IPS-20b (cell line): ENCODE measurements at regions not wholly inside any gene's neighbourhood (a gene's known extent, or its start where the extent isn't known, plus 50 kb on each side); places are given as distances from the start of the nearest gene placed in this dataset.

Experiments
- H3K27ac ChIP-seq: one replicate; pipeline ENCODE4 v1.5.1; 2013; ENCODE audit warnings: low read length
- H3K27me3 ChIP-seq: 2 replicates; pipeline ENCODE4 v1.6.1; 2013; ENCODE audit warnings: mild to moderate bottlenecking, low read length, inconsistent platforms; ENCODE audit not compliant: insufficient read depth
- H3K36me3 ChIP-seq: 2 replicates; pipeline ENCODE4 v1.6.1; 2013; ENCODE audit warnings: low read depth, mild to moderate bottlenecking, inconsistent platforms, low read length, moderate library complexity; ENCODE audit not compliant: insufficient read depth
- H3K4me1 ChIP-seq: 2 replicates; pipeline ENCODE4 v1.6.1; 2013; ENCODE audit warnings: mild to moderate bottlenecking, control low read depth, inconsistent platforms, low read length, moderate library complexity; ENCODE audit not compliant: insufficient read depth
- H3K4me3 ChIP-seq: 2 replicates; pipeline ENCODE4 v1.5.1; 2013; ENCODE audit warnings: mild to moderate bottlenecking, low read length, inconsistent platforms
- H3K9ac ChIP-seq: 2 replicates; pipeline ENCODE4 v1.6.1; 2013; ENCODE audit warnings: low read depth, mild to moderate bottlenecking, inconsistent platforms, low read length, moderate library complexity
- H3K9me3 ChIP-seq: 2 replicates; pipeline ENCODE4 v1.6.1; 2013; ENCODE audit warnings: mild to moderate bottlenecking, low read depth, low read length, inconsistent platforms; ENCODE audit not compliant: insufficient read depth

GRCh38 chr7:46428295-46428694 lies 507.2 kb upstream of the IGFBP3 start:
- no peaks in the 10 kb centered on the region for H3K36me3 ChIP-seq
- H3K4me3 ChIP-seq: no peak overlapping the region
- no peak overlapping the region for H3K27ac ChIP-seq
- H3K4me1 ChIP-seq: no peaks in the 10 kb centered on the region
- H3K27me3 ChIP-seq: no peaks in the 10 kb centered on the region
- no peak overlapping the region for H3K9ac ChIP-seq
- peaks cover 6% of the 10 kb centered on the region for H3K9me3 ChIP-seq

GRCh38 chr7:46424934-46425333 lies 503.9 kb upstream of the IGFBP3 start:
- Histone ChIP-seq H3K4me1 (no peaks in the 10 kb centered on the region), H3K9me3 (no peaks in the 10 kb centered on the region)

GRCh38 chr7:46421441-46422230 lies 500.6 kb upstream of the IGFBP3 start:
- Histone ChIP-seq H3K9me3 (no peaks in the 10 kb centered on the region), H3K4me1 (no peaks in the 10 kb centered on the region), H3K4me3 (no peak overlapping the region), H3K36me3 (no peaks in the 10 kb centered on the region), H3K27me3 (no peaks in the 10 kb centered on the region), H3K27ac (no peak overlapping the region), H3K9ac (no peak overlapping the region)

More at GRCh38 chr7:46424934-46425333, 503.9 kb upstream of the IGFBP3 start:
- H3K4me3 ChIP-seq: no peak overlapping the region
- H3K9ac ChIP-seq: no peak overlapping the region
- H3K27ac ChIP-seq: no peak overlapping the region
- H3K36me3 ChIP-seq: no peaks in the 10 kb centered on the region
- no peaks in the 10 kb centered on the region for H3K27me3 ChIP-seq

- Histone ChIP-seq H3K36me3 (no peaks in the 10 kb centered on the region), H3K4me1 (no peaks in the 10 kb centered on the region), H3K27me3 (no peaks in the 10 kb centered on the region), H3K4me3 (no peak overlapping the region), H3K9me3 (no peaks in the 10 kb centered on the region), H3K27ac (no peak overlapping the region), H3K9ac (no peak overlapping the region)
Measured at GRCh38 chr7:46414946-46415345, 493.9 kb upstream of the IGFBP3 start.

- Histone ChIP-seq H3K4me3 (no peak overlapping the region), H3K27ac (no peak overlapping the region), H3K9me3 (no peaks in the 10 kb centered on the region), H3K27me3 (no peaks in the 10 kb centered on the region), H3K36me3 (no peaks in the 10 kb centered on the region), H3K4me1 (no peaks in the 10 kb centered on the region), H3K9ac (no peak overlapping the region)
Measured at GRCh38 chr7:46411236-46411635, 490.2 kb upstream of the IGFBP3 start.

GRCh38 chr7:46407125-46407524 lies 486.1 kb upstream of the IGFBP3 start:
- Histone ChIP-seq H3K27me3 (no peaks in the 10 kb centered on the region), H3K36me3 (no peaks in the 10 kb centered on the region), H3K4me3 (no peak overlapping the region), H3K9me3 (no peaks in the 10 kb centered on the region), H3K9ac (no peak overlapping the region), H3K4me1 (no peaks in the 10 kb centered on the region), H3K27ac (no peak overlapping the region)

GRCh38 chr7:46397591-46397990 lies 476.5 kb upstream of the IGFBP3 start:
- no peaks in the 10 kb centered on the region for H3K27me3 ChIP-seq
- no peaks in the 10 kb centered on the region for H3K36me3 ChIP-seq
- no peak overlapping the region for H3K27ac ChIP-seq
- H3K4me3 ChIP-seq: no peak overlapping the region
- H3K9me3 ChIP-seq: no peaks in the 10 kb centered on the region
- no peaks in the 10 kb centered on the region for H3K4me1 ChIP-seq
- no peak overlapping the region for H3K9ac ChIP-seq

- no peaks in the 10 kb centered on the region for H3K4me1 ChIP-seq
- no peaks in the 10 kb centered on the region for H3K36me3 ChIP-seq
- no peak overlapping the region for H3K27ac ChIP-seq
- no peak overlapping the region for H3K9ac ChIP-seq
- H3K27me3 ChIP-seq: no peaks in the 10 kb centered on the region
- H3K4me3 ChIP-seq: no peak overlapping the region
- H3K9me3 ChIP-seq: no peaks in the 10 kb centered on the region
Measured at GRCh38 chr7:46396481-46396880, 475.4 kb upstream of the IGFBP3 start.

GRCh38 chr7:46393142-46393541 lies 472.1 kb upstream of the IGFBP3 start:
- Histone ChIP-seq H3K27me3 (no peaks in the 10 kb centered on the region), H3K4me3 (no peak overlapping the region), H3K36me3 (no peaks in the 10 kb centered on the region), H3K9me3 (no peaks in the 10 kb centered on the region), H3K9ac (no peak overlapping the region), H3K27ac (no peak overlapping the region), H3K4me1 (no peaks in the 10 kb centered on the region)

GRCh38 chr7:46391231-46392201 lies 470.4 kb upstream of the IGFBP3 start:
- Histone ChIP-seq H3K9ac (no peak overlapping the region), H3K27ac (no peak overlapping the region)

GRCh38 chr7:46390042-46390441 lies 469.0 kb upstream of the IGFBP3 start:
- Histone ChIP-seq H3K9ac (no peak overlapping the region), H3K36me3 (no peaks in the 10 kb centered on the region), H3K27ac (no peak overlapping the region), H3K4me1 (no peaks in the 10 kb centered on the region; the same call in 1 of the 2 replicates), H3K9me3 (no peaks in the 10 kb centered on the region), H3K4me3 (no peak overlapping the region), H3K27me3 (no peaks in the 10 kb centered on the region)

More at GRCh38 chr7:46391231-46392201, 470.4 kb upstream of the IGFBP3 start:
- Histone ChIP-seq H3K4me1 (no peaks in the 10 kb centered on the region; the same call in 1 of the 2 replicates), H3K9me3 (no peaks in the 10 kb centered on the region), H3K27me3 (no peaks in the 10 kb centered on the region), H3K36me3 (no peaks in the 10 kb centered on the region), H3K4me3 (no peak overlapping the region)
